DMS53 treated with DMSO at 0.1 percent for 48 hours (cell line): ENCODE measurements at regions not wholly inside any gene's neighbourhood (a gene's known extent, or its start where the extent isn't known, plus 50 kb on each side); places are given as distances from the start of the nearest gene placed in this dataset.
"Not testable (repeated sequence)": the region's sequence is repeated elsewhere in the genome, so short reads cannot be mapped to it uniquely, and the experiment has no call there.

Source experiments
- DNase-seq: peaks from one replicate; lab custom pipeline; 2025; ENCODE audit not compliant: unreplicated experiment; lab: John Stamatoyannopoulos, UW

DNA sequence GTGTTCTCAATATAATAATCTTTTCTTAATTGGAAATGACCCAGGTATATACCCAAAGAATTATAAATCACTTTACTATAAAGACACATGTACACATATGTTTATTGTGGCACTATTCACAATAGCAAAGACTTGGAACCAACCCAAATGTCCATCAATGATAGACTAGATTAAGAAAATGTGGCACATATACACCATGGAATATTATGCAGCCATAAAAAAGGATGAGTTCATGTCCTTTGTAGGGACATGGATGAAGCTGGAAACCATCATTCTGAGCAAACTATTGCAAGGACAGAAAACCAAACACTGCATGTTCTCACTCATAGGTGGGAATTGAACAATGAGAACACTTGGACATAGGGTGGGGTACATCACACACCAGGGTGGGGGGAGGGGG is 56.8 kb downstream of the SCGB2B2 start:
- DNase-seq: not testable (repeated sequence)

DNA sequence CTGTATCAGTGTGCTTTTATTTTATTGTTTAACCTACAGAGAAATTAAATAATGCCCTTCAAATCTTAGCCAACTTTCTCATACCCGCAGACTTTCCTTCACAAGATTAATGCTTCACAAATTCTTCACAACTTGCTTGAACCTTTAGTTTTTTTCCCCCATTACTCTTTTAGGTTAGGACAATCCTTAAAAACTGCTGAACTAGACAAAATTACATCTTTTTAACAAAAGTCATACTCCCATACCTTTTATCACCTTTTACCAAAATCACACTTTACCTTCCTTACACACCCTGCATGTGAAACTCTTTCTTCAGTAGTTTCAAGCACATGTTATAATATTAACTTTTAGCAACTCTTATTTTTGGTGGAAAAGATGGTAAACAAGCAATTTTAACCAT is 58.5 kb downstream of the SCGB2B2 start:
- DNase-seq: no peak

DNA sequence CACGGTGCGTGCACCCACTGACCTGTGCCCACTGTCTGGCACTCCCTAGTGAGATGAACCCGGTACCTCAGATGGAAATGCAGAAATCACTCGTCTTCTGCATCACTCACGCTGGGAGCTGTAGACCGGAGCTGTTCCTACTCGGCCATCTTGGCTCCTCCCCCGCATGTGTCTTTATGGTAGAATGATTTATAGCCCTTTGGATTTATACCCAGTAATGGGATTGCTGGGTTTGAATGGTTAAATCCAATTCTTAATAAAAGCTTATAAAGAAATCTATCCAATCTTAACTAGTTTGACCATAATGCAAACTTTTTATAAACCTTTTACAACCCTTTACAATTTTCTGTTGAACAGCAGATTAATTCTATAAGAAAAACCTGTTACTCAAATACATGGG is 59.0 kb downstream of the SCGB2B2 start:
- not testable (repeated sequence) for DNase-seq

DNA sequence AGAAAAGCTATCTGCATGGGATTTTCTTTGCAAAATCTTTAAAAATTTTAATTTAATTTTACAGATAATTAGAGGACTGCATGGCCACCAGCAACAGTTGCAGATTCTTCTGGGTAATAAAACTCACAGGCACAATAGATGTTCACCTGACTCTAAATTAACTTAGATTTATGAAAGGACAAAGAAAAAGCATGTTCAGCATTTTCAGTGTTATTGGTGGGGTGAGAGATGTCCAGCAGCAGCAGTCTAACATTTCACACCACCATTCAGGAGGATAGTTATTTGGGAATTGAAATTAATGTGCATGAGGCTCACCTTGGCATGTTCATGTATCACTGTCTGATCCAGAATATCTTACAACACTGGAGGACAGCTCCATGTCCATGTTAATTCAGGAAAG is 74.0 kb downstream of the SCGB2B2 start:
- no peak for DNase-seq

DNA sequence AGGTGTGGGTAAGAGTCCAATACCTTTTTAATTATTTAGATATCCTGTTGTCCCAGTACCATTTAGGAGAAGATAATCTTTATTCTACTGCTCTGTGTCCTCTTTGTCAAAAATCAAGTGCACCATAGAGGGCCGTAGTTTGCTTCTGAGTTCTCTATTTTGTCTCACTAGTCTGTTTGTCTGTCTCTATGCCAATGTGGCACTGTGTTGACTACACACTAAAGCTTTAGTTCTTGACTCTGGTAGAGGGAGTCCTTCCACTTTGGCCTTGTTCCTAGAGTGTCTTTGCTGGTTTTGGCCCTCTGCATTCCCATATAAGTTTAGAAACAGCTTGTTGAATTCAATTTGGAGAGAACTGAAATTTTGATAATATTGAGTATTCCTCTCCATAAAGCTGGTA is 75.9 kb downstream of the SCGB2B2 start:
- DNase-seq: no peak

DNA sequence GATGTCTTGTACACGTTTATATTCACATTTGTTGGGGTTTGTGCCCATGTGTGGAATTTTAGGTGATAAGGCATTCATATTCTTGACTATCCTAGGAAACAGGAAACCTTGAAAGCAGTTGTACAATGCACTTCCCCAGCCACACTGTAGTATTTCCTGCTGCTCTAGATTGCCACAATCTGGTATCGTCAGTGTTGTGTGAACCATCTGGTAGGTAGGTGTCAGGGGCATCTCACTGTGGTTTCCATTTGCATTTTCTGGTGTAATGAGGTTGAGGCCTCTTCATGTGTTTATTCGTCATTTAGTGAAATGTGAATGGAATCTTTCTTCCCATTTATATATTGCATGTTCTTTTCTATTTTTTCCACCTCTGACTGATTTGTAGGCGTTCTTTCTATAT is 76.6 kb downstream of the SCGB2B2 start:
- no peak for DNase-seq

DNA sequence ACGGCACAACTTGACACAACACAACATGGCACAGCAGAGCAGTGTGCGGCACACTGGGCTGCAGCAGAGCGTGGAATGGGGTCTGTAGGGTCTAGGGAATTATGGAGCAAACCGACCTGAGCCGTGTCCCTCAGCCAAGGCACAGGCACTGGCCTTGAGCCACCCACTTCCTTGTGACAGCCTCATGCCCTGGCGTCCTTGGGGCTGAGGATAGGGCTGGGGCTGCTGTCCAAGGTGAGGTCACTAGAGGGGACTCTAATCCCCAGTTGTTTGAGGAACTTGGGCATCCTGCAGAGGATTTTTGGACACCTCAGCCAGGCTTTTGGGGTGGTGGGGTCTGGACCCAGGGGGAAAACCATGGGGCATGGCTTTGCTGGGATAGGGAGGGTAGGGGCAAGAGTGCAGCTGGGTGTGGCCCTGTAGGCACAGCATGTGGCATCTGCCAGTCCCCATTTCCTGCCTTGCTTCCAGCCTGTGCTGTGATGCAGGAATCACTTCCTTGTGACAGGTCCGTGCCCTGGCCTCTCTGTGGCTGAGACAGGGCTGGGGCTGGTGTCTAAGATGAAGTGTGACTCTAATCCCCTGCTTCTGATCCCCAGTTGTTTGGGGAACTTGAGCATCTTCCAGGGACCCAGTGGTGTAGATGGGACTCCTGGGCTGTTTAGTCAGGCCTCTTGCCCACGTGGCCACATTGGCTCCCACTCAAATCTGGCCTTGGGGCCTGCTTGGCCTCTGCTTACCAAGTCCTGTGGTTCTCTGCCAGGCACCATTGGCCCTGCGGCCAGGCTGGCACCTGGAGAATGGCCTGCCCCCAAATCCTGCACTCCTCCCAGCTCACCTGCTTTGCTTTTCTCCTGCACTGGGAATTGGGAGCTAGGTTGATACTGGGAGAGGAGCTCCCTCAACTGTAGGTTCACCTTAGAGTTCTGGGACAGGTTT is 78.5 kb downstream of the SCGB2B2 start:
- DNase-seq: no peak

DNA sequence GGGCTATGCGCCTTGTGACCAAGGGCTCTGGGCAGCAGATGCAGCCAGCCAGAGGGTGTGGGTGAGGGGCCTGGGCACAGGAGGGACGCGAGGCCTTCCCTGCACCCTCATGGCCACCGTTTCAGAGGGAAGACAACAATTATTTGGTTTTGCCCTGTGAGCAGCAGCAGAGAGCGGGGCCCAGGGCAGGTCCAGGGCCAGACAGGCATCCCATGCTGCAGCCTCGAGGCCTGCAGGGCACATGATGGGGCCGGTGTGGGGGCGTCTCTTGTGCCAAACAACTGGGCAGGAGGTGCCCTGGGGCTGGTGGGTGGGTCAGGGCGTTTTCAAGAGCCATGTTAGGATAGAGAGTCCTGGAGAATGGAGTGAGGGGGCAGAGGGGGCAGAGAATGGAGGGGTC is 79.4 kb downstream of the SCGB2B2 start:
- DNase-seq: no peak

DNA sequence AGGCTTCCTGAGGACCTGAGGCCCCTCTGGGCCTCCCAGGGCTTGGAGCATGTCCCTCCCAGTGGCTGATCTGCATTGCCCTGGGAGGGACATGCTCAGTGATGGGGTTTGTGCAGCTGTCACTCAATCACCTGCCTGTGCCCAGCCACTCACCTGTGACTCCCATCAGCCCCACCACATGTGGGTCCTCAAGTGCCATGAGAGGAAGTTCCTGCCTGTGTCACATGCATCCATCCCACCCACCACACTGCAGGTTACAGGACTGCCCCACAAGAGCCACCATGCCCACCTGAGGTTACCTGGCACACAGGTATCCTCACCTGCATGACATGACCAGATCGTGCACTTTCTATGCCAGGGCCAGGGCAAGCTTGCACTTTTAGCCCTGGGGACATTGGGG is 80.0 kb downstream of the SCGB2B2 start:
- DNase-seq: no peak

DNA sequence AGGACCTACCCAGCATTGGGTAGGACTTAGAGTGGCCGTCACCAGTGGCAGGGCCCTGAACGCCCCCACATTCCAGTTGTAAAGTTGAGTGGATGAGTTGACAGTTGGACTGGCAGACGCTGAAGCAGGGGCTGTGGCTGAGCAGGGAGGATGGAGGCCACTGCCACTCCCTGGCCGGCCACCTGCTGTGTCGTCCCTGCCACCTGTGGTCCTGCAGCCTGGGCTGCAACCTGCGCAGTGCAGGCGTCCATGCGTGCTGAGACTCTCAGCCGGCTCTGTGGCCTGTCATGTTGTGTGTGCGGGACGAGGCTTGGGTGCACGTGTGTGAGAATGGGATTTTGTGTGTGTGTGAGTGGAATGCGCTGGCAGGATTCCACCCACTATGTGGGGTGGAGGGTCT is 80.8 kb downstream of the SCGB2B2 start:
- DNase-seq: no peak

DNA sequence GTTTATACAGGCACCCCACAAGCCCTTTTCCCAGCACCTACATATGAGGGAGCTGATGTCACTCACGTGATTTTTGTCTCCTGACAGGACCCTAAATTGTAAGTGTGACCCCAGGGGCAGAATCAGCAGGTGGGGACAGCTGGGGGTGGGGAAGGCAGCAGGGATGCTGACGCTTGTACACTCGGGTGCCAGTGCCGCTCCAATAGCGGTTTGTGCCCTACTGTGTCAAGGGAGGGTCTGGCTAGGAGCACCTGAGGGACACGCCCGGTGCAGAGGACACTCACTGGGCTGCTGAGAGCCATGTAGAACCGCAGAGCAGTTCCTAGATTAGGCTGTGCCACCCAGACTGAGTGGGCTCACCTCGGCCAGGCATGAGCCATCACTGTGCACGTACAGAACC is 81.3 kb downstream of the SCGB2B2 start:
- DNase-seq: no peak

DNA sequence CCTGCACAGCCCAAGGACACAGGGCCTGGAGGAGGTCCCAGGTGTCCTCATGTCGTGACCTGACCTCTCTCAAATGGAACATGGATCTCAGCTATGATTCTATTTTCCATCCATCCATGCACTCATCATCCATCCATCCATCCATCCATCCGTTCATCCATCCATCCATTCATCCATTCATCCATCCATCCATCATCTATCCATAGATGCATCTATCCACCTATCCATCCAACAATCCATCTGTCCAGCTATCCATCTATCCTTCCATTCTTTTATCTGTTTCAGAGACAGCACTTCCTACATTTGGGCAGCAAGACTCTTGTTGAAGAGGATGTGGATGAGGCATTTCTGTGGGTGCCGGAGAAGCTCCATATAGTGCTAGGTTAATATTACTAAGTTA is 86.7 kb downstream of the SCGB2B2 start:
- no peak for DNase-seq

DNA sequence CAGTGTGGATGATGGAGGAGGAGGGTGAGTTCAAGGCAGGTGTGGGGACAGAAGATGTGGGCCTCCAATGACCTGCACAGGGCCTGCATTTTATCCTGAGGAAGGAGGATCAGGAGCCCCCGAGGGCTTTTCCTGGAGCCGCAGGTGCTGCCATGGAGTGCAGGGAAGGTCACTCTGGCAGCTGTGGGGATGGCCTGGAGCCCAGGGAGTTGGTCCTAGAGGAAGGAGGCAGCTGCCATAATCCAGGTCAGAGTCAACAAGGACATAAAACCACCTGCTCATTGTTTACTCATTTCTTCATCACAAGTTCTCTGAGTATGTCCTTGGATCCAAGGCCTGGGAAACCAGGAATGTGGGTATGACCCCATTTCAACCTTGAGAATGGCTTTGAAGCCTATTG is 87.2 kb downstream of the SCGB2B2 start:
- peak; percentile 85 for DNase-seq

DNA sequence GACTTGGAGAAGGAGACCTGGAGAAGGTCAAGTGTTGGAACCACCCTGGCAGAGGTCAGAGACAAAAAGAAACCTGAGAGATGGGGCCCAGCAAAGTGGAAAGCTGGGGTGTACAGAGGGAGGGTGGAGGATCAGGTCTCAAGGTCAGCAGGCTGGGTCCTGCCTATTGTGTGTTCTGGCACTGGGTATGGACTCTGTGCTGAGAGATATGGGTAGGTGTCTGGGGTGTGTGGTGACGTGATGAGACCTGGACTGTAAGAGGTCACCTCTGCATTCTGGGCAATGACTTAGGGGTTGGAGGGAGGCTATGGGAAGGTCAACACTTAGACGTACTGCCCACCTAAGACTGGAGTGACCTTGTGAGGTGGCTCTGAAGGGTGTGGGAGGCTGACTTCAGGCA is 88.1 kb downstream of the SCGB2B2 start:
- DNase-seq: no peak

DNA sequence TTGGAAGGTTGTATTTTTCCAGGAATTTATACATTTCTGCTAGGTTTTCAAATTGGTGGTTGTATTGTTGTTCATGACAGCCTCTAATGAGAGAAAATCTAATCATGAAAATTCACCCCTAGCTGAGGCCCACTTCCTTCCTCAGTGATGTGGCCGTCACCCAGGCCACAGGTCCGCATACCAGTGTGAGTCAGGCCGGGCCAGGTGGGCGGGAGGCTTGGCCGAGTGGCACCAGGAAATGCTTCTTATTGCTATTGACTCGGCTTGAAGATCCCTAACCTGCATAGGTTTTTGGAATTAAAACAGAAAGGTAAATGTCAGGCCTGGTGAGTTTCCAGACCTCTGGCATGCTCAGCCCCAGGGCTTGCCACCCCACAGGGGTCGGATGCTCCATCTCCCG is 88.7 kb downstream of the SCGB2B2 start:
- no peak for DNase-seq

DNA sequence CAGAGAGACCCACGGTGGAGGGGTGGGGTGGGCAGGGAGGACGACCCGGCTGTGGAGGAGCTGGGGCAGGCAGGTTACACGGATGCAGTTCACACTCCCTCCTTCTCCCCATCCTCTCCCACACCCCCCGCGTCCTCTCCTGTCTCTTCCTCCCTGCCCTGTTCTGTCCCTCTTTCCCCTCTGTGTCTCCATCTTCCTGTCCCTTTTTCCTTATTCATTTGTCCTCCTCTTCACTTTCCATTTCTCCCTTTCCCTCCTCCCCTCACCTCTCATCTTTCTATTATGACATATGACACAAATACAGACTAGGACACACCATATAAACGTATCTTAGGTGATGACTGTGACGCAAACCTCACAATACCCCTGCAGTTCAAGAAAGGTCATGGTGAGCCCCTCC is 96.6 kb downstream of the SCGB2B2 start:
- no peak for DNase-seq

DNA sequence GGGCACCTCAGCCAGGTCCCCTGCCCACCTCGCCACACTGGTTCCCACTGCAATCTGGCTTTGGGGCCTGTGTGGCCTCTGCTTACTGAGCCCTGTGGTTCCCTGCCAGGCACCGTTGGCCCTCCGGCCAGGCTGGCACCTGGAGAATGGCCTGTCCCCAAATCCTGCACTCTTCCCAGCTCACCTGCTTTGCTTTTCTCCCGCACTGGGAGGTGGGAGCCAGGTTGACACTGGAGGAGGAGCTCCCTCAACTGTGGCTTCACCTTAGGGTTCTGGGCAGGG is 97.0 kb downstream of the SCGB2B2 start:
- DNase-seq: no peak

DNA sequence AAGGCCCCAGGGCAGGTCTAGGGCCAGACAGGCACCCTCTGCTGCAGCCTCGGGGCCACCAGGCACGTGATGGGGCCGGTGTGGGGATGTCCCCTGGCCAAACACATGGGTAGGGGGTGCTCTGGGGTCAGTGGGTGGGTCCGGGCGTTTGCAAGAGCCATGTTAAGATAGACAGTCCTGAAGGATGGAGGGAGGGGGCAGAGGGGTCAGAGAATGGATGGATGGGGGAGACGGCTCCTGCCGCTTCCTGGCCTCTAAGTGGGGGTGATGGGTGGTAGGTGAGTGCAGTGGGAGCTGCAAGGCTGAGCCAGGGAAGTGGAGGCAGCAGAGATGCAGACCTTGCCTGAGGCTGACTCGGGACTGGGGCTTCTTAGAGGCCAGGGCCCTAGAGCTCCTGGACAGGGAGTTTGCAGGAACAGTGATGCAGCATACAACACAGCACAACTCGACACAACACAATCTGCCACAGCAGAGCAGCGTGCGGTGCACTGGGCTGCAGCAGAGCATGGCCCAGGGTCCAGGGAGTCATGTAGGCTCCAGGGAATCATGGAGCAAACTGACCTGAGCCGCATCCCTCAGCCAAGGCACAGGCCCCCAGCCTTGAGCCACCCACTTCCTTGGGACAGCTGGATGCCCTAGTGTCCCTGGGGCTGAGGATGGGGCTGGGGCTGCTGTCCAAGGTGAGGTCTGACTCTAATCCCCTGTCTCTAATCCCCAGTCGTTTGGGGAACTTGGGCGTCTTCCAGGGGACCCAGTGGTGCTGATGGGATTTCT is 97.5 kb downstream of the SCGB2B2 start:
- no peak for DNase-seq

DNA sequence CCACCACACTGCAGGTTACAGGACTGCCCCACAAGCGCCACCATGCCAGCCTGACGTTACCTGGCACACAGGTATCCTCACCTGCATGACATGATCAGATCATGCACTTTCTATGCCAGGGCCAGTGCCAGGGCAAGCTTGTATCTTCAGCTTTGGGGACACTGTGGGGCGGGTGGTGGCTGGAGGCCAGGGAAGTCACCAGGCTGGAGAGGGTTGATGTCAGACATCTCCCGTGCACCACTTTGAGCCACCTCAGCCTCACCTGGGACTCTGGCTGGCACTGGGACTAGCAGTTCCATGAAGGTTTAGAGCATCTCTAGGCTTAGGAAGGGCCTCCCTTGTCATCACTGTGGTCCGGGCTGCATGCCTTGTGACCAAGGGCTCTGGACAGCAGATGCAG is 97.2 kb downstream of the WTIP start:
- no peak for DNase-seq

DNA sequence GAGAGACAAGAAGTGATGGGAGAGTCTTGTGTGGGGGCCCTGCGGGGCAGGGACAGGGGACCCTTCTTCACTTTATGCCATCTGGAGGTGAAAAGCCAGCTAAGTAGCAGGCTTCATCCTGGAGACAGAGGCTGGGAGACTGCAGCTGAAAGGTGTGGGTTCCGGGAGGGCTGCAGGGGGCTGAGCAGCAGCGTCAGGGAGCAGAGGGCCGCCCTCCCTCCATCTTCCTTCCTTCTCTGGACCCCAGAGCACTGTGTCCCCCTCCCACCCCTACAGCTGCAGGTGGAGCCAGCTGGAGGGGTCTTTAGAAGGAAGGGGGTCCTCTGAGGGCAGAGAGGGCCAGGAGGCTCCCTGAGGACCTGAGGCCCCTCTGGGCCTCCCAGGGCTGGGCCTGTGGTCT is 96.6 kb downstream of the WTIP start:
- DNase-seq: no peak

DNA sequence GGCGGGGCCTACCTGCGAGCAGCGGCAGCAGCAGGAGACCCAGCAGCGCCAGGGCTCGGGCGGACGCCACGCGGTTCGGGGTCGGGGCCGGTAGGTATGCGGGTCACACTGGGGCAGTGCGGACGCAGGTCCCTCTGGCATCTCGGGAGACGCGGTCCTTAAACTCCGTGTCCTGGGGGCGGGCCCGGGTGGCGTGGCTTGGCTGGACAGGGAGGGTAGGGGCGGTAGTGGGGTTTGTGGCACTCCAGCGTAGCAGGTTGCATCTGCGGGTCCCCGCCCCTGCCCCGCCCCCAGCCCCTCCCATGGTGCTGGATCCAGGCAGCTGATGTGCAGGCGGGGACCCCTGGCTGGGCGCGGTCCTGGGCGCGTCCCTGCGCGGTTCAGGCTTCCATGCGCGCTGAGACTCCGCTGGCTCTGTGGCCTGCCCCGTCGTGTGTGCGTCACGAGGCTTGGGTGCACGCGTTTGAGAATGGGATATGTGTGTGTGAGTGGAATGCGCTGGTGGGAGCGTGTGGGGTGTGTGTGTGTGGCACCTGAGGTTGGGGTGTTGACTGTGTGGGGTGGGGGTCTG is 96.1 kb downstream of the WTIP start:
- DNase-seq: no peak

DNA sequence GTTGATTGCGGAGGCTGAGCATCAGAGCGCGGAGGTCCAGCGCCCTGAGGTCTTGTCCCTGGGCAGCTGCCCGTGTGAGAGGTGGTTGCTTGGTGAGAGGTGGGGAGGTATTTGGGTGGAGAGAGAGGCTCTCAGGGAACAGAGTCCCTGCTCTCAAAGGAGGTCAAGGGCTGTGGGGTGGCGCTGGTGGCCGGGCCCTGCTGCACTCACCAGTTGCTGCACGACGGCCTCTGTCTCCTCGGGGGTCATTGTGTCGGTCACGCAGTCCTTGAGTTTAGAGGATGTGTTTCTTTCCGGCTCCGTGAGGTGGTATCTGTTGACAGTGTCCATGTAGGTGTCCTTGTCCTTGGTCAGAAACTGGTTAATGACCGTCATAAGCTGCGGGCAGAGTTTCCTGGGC is 95.5 kb downstream of the WTIP start:
- DNase-seq: no peak
